ENCODE measurements at regions not wholly inside any gene's neighbourhood (a gene's known extent, or its start where the extent isn't known, plus 50 kb on each side); places are given as distances from the start of the nearest gene placed in this dataset.

GRCh38 chr4:77538144-77538543, 67.5 kb upstream of the CXCL13 start:
- DNase-seq, result no peak

- DNase-seq, result no peak
These were observed 67.0 kb upstream of the CXCL13 start for GRCh38 chr4:77538574-77539157.
